SK-N-SH treated with all-trans-retinoic acid at 6 μM for 48 hours (cell line): ENCODE measurements at regions not wholly inside any gene's neighbourhood (a gene's known extent, or its start where the extent isn't known, plus 50 kb on each side); places are given as distances from the start of the nearest gene placed in this dataset.

Source experiments
- ATAC-seq: fragments of 200-7000 bp; cut with Tn5 transposase; 3 replicates; pipeline ENCODE4 v1.9.1; 2020; ENCODE audit warnings: mild to moderate bottlenecking, moderate library complexity
- ARNTL ChIP-seq: fragments of 450-650 bp; formaldehyde crosslinking; IDR thresholded peaks from 2 replicates; pipeline ENCODE4 v1.5.0; 2020; ENCODE audit warnings: low read depth, mild to moderate bottlenecking, moderate library complexity, borderline replicate concordance
- BACH2 ChIP-seq: fragments of 250-450 bp; sonication (Bioruptor Pico); IDR thresholded peaks from 2 replicates; pipeline ENCODE4 v1.9.0; 2021; ENCODE audit warnings: mild to moderate bottlenecking, borderline replicate concordance
- CSDC2 ChIP-seq: fragments of 250-450 bp; sonication (Bioruptor Pico); IDR thresholded peaks from 2 replicates; pipeline ENCODE4 v1.5.0; 2020; ENCODE audit warnings: mild to moderate bottlenecking, moderate library complexity
- ESRRG ChIP-seq: fragments of 250-450 bp; sonication (Bioruptor Pico); IDR thresholded peaks from 2 replicates; pipeline ENCODE4 v1.6.1; 2021; ENCODE audit warnings: mild to moderate bottlenecking
- GLIS3 ChIP-seq: fragments of 250-450 bp; sonication (Bioruptor Pico); IDR thresholded peaks from 2 replicates; pipeline ENCODE4 v1.5.0; 2020; ENCODE audit warnings: mild to moderate bottlenecking, moderate library complexity
- ISL1 ChIP-seq: fragments of 250-450 bp; sonication (Bioruptor Pico); IDR thresholded peaks from 2 replicates; pipeline ENCODE4 v2.1.2; 2022; ENCODE audit warnings: mild to moderate bottlenecking, moderate library complexity
- OSR1 ChIP-seq: fragments of 250-450 bp; sonication (Bioruptor Pico); IDR thresholded peaks from 2 replicates; pipeline ENCODE4 v1.8.0; 2022; ENCODE audit warnings: moderate library complexity, mild to moderate bottlenecking, inconsistent platforms
- POU6F1 ChIP-seq: fragments of 250-450 bp; sonication (Bioruptor Pico); IDR thresholded peaks from 2 replicates; pipeline ENCODE4 v1.8.0; 2021; ENCODE audit warnings: low read depth, mild to moderate bottlenecking, moderate library complexity, borderline replicate concordance
- PPARA ChIP-seq: fragments of 250-450 bp; sonication (Bioruptor Pico); IDR thresholded peaks from 2 replicates; pipeline ENCODE4 v1.5.0; 2020; ENCODE audit warnings: mild to moderate bottlenecking, borderline replicate concordance
- SNAI2 ChIP-seq: fragments of 250-450 bp; sonication (Bioruptor Pico); IDR thresholded peaks from 2 replicates; pipeline ENCODE4 v1.5.0; 2020; ENCODE audit warnings: mild to moderate bottlenecking, moderate library complexity
- TCF4 ChIP-seq: fragments of 250-450 bp; sonication (Bioruptor Pico); IDR thresholded peaks from 2 replicates; pipeline ENCODE4 v1.8.0; 2021; ENCODE audit warnings: mild to moderate bottlenecking, moderate library complexity, borderline replicate concordance
- TOX ChIP-seq: fragments of 250-450 bp; sonication (Bioruptor Pico); IDR thresholded peaks from 2 replicates; pipeline ENCODE4 v1.8.0; 2021; ENCODE audit warnings: mild to moderate bottlenecking, moderate library complexity, borderline replicate concordance
- ZC3H10 ChIP-seq: fragments of 250-450 bp; sonication (Bioruptor Pico); IDR thresholded peaks from 2 replicates; pipeline ENCODE4 v1.5.1; 2021; ENCODE audit warnings: mild to moderate bottlenecking, moderate library complexity
- ZFP3 ChIP-seq: fragments of 250-450 bp; sonication (Bioruptor Pico); IDR thresholded peaks from 2 replicates; pipeline ENCODE4 v1.5.0; 2020; ENCODE audit warnings: mild to moderate bottlenecking, moderate library complexity
- ZFP30 ChIP-seq: fragments of 450-650 bp; formaldehyde crosslinking; IDR thresholded peaks from 2 replicates; pipeline ENCODE4 v1.5.0; 2022; ENCODE audit warnings: mild to moderate bottlenecking, moderate library complexity
- ZNF565 ChIP-seq: fragments of 450-650 bp; formaldehyde crosslinking; conservative IDR thresholded peaks from 2 replicates; pipeline ENCODE4 v1.5.0; 2020; ENCODE audit warnings: low read depth, mild to moderate bottlenecking, moderate library complexity
- ZNF8 ChIP-seq: fragments of 450-650 bp; formaldehyde crosslinking; IDR thresholded peaks from 2 replicates; pipeline ENCODE4 v1.5.0; 2020; ENCODE audit warnings: mild to moderate bottlenecking, moderate library complexity
- TF ChIP-seq, protein P1 (sequence below): fragments of 250-450 bp; sonication (Bioruptor Pico); IDR thresholded peaks from 2 replicates; pipeline ENCODE4 v1.5.1; 2020; ENCODE audit warnings: low read depth, mild to moderate bottlenecking, moderate library complexity
- TF ChIP-seq, protein P2 (sequence below): fragments of 250-450 bp; sonication (Bioruptor Pico); IDR thresholded peaks from 2 replicates; pipeline ENCODE4 v1.5.1; 2021; ENCODE audit warnings: mild to moderate bottlenecking, moderate library complexity
- TF ChIP-seq, protein P3 (sequence below): fragments of 250-450 bp; sonication (Bioruptor Pico); IDR thresholded peaks from 2 replicates; pipeline ENCODE4 v1.5.0; 2020; ENCODE audit warnings: mild to moderate bottlenecking, moderate library complexity
- TF ChIP-seq, protein P4 (sequence below): fragments of 250-450 bp; sonication (Bioruptor Pico); IDR thresholded peaks from 2 replicates; pipeline ENCODE4 v1.8.0; 2020; ENCODE audit warnings: mild to moderate bottlenecking, moderate library complexity, borderline replicate concordance

- TF ChIP-seq ZNF565 (CRISPR knock-in tag) (no peak), TOX (CRISPR knock-in tag) (no peak), BACH2 (CRISPR knock-in tag) (no peak), TCF4 (CRISPR knock-in tag) (no peak), ZFP3 (CRISPR knock-in tag) (no peak), ARNTL (CRISPR knock-in tag) (no peak), GLIS3 (CRISPR knock-in tag) (no peak), POU6F1 (no peak), CSDC2 (no peak), ZC3H10 (CRISPR knock-in tag) (no peak), SNAI2 (CRISPR knock-in tag) (no peak), OSR1 (CRISPR knock-in tag) (no peak)
- TF ChIP-seq, protein P1, sequence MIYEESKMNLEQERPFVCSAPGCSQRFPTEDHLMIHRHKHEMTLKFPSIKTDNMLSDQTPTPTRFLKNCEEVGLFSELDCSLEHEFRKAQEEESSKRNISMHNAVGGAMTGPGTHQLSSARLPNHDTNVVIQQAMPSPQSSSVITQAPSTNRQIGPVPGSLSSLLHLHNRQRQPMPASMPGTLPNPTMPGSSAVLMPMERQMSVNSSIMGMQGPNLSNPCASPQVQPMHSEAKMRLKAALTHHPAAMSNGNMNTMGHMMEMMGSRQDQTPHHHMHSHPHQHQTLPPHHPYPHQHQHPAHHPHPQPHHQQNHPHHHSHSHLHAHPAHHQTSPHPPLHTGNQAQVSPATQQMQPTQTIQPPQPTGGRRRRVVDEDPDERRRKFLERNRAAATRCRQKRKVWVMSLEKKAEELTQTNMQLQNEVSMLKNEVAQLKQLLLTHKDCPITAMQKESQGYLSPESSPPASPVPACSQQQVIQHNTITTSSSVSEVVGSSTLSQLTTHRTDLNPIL: no peak
- TF ChIP-seq, protein P2, sequence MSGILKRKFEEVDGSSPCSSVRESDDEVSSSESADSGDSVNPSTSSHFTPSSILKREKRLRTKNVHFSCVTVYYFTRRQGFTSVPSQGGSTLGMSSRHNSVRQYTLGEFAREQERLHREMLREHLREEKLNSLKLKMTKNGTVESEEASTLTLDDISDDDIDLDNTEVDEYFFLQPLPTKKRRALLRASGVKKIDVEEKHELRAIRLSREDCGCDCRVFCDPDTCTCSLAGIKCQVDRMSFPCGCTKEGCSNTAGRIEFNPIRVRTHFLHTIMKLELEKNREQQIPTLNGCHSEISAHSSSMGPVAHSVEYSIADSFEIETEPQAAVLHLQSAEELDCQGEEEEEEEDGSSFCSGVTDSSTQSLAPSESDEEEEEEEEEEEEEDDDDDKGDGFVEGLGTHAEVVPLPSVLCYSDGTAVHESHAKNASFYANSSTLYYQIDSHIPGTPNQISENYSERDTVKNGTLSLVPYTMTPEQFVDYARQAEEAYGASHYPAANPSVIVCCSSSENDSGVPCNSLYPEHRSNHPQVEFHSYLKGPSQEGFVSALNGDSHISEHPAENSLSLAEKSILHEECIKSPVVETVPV: no peak
- ATAC-seq: no peak
These were observed 239.8 kb upstream of the TLE3 start for GRCh38 chr15:70337277-70338186.

- TF ChIP-seq ZFP3 (CRISPR knock-in tag): no peak
- TF ChIP-seq ESRRG (CRISPR knock-in tag): no peak
- TF ChIP-seq ZFP30 (CRISPR knock-in tag): no peak
- TF ChIP-seq, protein P3, sequence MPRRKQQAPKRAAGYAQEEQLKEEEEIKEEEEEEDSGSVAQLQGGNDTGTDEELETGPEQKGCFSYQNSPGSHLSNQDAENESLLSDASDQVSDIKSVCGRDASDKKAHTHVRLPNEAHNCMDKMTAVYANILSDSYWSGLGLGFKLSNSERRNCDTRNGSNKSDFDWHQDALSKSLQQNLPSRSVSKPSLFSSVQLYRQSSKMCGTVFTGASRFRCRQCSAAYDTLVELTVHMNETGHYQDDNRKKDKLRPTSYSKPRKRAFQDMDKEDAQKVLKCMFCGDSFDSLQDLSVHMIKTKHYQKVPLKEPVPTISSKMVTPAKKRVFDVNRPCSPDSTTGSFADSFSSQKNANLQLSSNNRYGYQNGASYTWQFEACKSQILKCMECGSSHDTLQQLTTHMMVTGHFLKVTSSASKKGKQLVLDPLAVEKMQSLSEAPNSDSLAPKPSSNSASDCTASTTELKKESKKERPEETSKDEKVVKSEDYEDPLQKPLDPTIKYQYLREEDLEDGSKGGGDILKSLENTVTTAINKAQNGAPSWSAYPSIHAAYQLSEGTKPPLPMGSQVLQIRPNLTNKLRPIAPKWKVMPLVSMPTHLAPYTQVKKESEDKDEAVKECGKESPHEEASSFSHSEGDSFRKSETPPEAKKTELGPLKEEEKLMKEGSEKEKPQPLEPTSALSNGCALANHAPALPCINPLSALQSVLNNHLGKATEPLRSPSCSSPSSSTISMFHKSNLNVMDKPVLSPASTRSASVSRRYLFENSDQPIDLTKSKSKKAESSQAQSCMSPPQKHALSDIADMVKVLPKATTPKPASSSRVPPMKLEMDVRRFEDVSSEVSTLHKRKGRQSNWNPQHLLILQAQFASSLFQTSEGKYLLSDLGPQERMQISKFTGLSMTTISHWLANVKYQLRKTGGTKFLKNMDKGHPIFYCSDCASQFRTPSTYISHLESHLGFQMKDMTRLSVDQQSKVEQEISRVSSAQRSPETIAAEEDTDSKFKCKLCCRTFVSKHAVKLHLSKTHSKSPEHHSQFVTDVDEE (CRISPR knock-in tag): no peak
- TF ChIP-seq, protein P4, sequence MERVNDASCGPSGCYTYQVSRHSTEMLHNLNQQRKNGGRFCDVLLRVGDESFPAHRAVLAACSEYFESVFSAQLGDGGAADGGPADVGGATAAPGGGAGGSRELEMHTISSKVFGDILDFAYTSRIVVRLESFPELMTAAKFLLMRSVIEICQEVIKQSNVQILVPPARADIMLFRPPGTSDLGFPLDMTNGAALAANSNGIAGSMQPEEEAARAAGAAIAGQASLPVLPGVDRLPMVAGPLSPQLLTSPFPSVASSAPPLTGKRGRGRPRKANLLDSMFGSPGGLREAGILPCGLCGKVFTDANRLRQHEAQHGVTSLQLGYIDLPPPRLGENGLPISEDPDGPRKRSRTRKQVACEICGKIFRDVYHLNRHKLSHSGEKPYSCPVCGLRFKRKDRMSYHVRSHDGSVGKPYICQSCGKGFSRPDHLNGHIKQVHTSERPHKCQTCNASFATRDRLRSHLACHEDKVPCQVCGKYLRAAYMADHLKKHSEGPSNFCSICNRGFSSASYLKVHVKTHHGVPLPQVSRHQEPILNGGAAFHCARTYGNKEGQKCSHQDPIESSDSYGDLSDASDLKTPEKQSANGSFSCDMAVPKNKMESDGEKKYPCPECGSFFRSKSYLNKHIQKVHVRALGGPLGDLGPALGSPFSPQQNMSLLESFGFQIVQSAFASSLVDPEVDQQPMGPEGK (CRISPR knock-in tag): no peak
- TF ChIP-seq ZNF565 (CRISPR knock-in tag): no peak
- no peak for TF ChIP-seq PPARA (CRISPR knock-in tag)
- TF ChIP-seq ZNF8 (CRISPR knock-in tag): no peak
- no peak for TF ChIP-seq ISL1
- TF ChIP-seq GLIS3 (CRISPR knock-in tag): no peak
- no peak for TF ChIP-seq POU6F1
- TF ChIP-seq, protein P2: no peak
- TF ChIP-seq CSDC2: no peak
- TF ChIP-seq, protein P1: no peak
- TF ChIP-seq ZC3H10 (CRISPR knock-in tag): no peak
- TF ChIP-seq BACH2 (CRISPR knock-in tag): no peak
- TF ChIP-seq TCF4 (CRISPR knock-in tag): no peak
- no peak for TF ChIP-seq ARNTL (CRISPR knock-in tag)
- no peak for ATAC-seq
These were observed 238.8 kb upstream of the TLE3 start for GRCh38 chr15:70336425-70337009.
